ENCODE measurements at regions not wholly inside any gene's neighbourhood (a gene's known extent, or its start where the extent isn't known, plus 50 kb on each side); places are given as distances from the start of the nearest gene placed in this dataset.

DNA sequence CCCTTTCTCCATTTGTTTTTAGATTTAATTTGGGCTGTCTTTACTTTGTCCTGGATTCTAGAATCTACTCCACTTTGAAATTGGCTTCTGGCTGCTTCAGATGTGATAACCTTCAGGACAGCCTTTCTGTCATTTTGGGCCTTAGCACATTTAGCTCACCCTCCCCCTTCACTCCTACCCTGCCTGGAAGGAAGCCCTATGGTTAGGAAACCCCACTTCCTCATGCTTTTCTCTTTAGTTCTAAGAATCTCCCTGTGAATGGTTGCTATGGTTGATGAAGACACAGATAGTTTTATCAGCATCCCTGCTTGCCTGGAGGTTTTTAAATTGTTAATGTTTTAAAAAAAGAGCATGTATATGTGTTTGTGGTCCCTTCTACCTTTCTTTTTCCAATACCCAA lies 100.7 kb upstream of the PTPN13 start:
- Histone ChIP-seq H3K27ac (no peak overlapping the region), H3K4me1 (no peaks in the 10 kb centered on the region), H3K4me3 (no peak overlapping the region), H3K36me3 (no peaks in the 10 kb centered on the region), H3K27me3 (no peaks in the 10 kb centered on the region), H3K9me3 (no peaks in the 10 kb centered on the region)
- TF ChIP-seq, protein P1, sequence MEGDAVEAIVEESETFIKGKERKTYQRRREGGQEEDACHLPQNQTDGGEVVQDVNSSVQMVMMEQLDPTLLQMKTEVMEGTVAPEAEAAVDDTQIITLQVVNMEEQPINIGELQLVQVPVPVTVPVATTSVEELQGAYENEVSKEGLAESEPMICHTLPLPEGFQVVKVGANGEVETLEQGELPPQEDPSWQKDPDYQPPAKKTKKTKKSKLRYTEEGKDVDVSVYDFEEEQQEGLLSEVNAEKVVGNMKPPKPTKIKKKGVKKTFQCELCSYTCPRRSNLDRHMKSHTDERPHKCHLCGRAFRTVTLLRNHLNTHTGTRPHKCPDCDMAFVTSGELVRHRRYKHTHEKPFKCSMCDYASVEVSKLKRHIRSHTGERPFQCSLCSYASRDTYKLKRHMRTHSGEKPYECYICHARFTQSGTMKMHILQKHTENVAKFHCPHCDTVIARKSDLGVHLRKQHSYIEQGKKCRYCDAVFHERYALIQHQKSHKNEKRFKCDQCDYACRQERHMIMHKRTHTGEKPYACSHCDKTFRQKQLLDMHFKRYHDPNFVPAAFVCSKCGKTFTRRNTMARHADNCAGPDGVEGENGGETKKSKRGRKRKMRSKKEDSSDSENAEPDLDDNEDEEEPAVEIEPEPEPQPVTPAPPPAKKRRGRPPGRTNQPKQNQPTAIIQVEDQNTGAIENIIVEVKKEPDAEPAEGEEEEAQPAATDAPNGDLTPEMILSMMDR (IDR thresholded peaks at IDR 0.05), result no peak
- TF ChIP-seq POLR2A (IDR thresholded peaks at IDR 0.05), result no peak
- DNase-seq, result no peak

DNA sequence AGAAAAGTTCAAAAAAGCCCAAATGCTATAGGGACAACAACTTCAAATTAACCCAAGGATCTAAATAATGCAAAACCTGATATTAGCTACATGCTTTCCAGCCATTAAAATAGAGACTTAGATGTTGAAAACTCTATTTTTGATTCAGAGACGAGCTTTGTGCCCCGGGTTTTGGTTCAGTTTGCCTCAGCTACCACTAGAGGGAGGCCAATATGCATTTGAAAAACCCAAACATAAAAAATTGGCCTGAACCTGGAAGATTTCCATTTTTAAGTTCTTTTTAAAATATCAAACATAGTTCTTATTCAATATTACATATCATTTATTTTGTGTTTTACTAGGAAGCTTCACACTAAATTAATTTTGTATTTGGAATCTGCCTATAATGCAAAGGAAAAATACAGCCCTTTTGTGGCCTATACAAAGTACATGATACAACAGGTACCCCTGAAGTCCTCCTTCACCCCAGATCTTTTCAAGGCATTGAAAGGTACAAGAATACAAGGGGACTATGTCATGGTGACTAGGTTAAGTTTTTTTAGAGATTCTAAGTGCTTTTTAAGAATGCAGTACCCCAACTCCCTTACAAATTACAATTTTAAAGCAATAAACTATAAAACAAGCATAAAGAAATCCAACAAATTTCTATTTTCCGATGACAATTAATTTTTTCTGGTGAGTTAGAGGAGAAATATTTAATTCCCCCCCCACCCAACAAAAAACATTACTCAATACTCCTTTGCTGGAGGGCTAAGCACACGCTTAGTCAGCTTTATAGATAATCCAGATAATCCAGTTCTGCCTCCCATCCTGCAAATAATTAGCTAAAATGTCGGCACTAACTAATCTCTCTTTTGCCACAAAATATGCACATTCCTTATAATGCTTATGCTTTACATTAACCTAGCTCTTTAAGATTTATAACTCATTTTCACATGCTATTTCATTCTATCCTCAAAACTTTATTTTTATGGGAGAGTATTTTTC lies 97.7 kb upstream of the PTPN13 start:
- no peaks in the 10 kb centered on the region for H3K27me3 ChIP-seq
- TF ChIP-seq, protein P1 (IDR thresholded peaks at IDR 0.05), result peak; percentile 49 to 79 (median 72)
- no peak for TF ChIP-seq POLR2A (IDR thresholded peaks at IDR 0.05)
- no peak for DNase-seq
- H3K4me3 ChIP-seq, result no peak overlapping the region
- H3K4me1 ChIP-seq, result no peaks in the 10 kb centered on the region
- H3K27ac ChIP-seq, result no peak overlapping the region
- no peaks in the 10 kb centered on the region for H3K36me3 ChIP-seq
- H3K9me3 ChIP-seq, result no peaks in the 10 kb centered on the region

DNA sequence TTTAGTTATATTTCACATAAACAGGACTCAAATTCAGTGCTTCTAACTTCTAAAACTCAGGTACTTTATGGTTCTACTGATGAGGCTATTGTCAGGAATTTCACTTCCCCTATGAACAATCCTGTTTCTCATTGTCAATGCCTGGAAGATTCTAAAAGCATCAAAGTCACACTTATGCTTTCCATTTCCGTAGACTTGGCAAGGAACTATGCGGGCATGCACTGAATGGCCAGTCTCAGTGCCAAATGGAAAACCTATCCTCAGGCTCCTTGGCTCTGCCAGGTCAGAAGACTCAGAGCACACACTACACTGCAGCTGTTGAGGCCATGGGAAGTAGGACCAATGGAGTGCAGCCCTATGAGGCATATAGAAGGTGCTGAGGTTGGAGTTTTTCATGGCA lies 97.0 kb upstream of the PTPN13 start:
- Histone ChIP-seq H3K36me3 (no peaks in the 10 kb centered on the region), H3K4me3 (no peak overlapping the region), H3K27me3 (no peaks in the 10 kb centered on the region), H3K4me1 (no peaks in the 10 kb centered on the region), H3K9me3 (no peaks in the 10 kb centered on the region), H3K27ac (no peak overlapping the region)
- TF ChIP-seq POLR2A (IDR thresholded peaks at IDR 0.05), result no peak
- TF ChIP-seq, protein P1 (IDR thresholded peaks at IDR 0.05), result no peak
- no peak for DNase-seq

DNA sequence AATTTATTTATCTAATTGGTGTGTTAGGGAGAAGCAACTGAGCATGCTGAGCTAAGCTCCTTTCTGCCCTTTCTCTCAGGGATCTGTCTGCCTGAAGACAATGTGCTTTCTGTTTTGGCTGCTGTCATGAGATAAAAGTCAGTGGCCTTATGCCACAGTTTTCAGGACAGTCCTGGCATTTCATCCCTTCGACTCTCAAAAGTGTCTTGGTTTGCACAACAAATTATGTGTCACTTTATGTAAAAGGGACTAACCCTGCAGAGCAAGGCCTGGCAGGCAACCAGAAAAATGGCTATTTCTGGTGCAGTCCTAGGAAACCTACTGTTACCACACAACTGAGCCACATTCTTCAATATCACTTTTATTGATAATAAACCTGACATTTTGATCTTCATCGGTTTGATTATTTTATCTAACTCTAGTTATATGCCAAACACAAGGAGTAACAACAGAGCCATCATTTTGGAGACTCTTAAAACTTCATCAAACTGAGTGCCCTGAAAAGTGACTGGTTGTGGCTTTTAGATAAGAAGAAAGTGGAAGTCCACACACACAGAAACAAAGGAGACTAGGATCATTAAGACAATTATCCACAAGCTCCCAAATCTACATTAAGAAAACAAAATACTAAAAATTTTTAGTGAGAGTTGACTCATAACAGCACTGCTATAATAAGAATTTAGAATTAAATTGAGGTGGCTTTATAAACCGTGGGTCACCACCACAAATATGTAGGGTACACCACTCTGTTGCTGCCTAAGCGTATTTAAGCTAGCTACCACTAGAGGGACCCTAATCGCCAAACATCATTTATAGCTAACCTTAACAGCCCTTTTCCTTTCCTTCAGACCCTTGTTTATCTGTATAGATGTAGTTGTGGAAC lies 95.9 kb upstream of the PTPN13 start:
- Histone ChIP-seq H3K4me3 (no peak overlapping the region), H3K27ac (no peak overlapping the region), H3K9me3 (no peaks in the 10 kb centered on the region), H3K27me3 (no peaks in the 10 kb centered on the region), H3K36me3 (no peaks in the 10 kb centered on the region), H3K4me1 (no peaks in the 10 kb centered on the region)
- TF ChIP-seq, protein P1 (IDR thresholded peaks at IDR 0.05), result peak; percentile 27 to 68 (median 65)
- no peak for TF ChIP-seq POLR2A (IDR thresholded peaks at IDR 0.05)
- DNase-seq, result no peak

DNA sequence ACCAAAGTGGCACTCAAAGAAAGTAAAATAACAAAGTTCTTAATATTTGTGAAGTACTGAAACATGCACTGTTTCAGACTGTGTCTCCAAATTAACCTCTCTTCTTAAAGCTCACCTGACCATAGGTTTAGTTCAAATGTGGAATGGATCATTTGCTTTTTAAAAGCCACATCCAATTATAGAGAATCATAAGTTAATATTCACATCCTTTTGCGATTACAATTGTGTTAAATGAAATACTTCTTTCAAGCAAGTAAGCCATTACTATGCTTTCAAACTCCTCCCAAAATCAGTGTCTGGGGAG lies 95.3 kb upstream of the PTPN13 start:
- no peak for DNase-seq
- Histone ChIP-seq H3K4me3 (no peak overlapping the region), H3K36me3 (no peaks in the 10 kb centered on the region), H3K27me3 (no peaks in the 10 kb centered on the region), H3K4me1 (no peaks in the 10 kb centered on the region), H3K27ac (no peak overlapping the region), H3K9me3 (no peaks in the 10 kb centered on the region)
- TF ChIP-seq POLR2A (IDR thresholded peaks at IDR 0.05), result no peak
- TF ChIP-seq, protein P1 (IDR thresholded peaks at IDR 0.05), result no peak

All from Peyer's patch (tissue), 4 donors.